ENCODE measurements at regions not wholly inside any gene's neighbourhood (a gene's known extent, or its start where the extent isn't known, plus 50 kb on each side); places are given as distances from the start of the nearest gene placed in this dataset.

DNA sequence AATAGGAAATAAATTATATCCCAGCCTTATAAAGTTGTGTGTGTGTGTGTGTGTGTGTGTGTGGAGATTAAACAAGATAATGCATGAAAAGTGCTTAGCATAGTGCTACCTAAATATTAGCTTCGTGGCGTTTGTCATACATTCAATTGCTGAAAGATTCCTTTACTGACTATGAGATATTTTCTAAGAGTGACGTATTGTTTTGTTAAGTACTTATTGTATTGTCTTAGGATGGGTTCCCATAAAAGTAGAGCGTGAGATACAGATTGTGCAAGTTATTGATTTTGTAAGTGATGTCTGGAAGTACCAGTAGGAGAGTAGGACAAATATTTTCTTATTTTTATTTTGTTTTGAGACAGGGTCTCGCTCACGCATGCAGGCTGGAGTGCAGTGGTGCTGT is 730.0 kb downstream of the CDH8 start:
- no peak for TF ChIP-seq EZH2phosphoT487 (IDR thresholded peaks at IDR 0.05; ENCODE audit: borderline replicate concordance, low read depth)
- TF ChIP-seq FOXJ3 (CRISPR knock-in tag; IDR thresholded peaks at IDR 0.05): no peak
- no peak for TF ChIP-seq EP300 (IDR thresholded peaks at IDR 0.05; ENCODE audit: borderline replicate concordance in 1 of 2, low read depth in 1 of 2, low read length in 1 of 2)
- TF ChIP-seq TAF1 (IDR thresholded peaks at IDR 0.05; ENCODE audit: borderline replicate concordance, low read depth, low read length): no peak
- no peak for TF ChIP-seq GATA2 (CRISPR knock-in tag; IDR thresholded peaks at IDR 0.05)
- no peak for TF ChIP-seq RAD21 (IDR thresholded peaks at IDR 0.05; ENCODE audit: low read length)
- TF ChIP-seq FOXM1 (IDR thresholded peaks at IDR 0.05; ENCODE audit: low read depth): no peak
- no peak for TF ChIP-seq SMC3 (IDR thresholded peaks at IDR 0.05; ENCODE audit: low read depth, low read length)
- TF ChIP-seq RCOR1 (IDR thresholded peaks at IDR 0.05; ENCODE audit: low read length): no peak
- TF ChIP-seq, protein P1, sequence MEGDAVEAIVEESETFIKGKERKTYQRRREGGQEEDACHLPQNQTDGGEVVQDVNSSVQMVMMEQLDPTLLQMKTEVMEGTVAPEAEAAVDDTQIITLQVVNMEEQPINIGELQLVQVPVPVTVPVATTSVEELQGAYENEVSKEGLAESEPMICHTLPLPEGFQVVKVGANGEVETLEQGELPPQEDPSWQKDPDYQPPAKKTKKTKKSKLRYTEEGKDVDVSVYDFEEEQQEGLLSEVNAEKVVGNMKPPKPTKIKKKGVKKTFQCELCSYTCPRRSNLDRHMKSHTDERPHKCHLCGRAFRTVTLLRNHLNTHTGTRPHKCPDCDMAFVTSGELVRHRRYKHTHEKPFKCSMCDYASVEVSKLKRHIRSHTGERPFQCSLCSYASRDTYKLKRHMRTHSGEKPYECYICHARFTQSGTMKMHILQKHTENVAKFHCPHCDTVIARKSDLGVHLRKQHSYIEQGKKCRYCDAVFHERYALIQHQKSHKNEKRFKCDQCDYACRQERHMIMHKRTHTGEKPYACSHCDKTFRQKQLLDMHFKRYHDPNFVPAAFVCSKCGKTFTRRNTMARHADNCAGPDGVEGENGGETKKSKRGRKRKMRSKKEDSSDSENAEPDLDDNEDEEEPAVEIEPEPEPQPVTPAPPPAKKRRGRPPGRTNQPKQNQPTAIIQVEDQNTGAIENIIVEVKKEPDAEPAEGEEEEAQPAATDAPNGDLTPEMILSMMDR (IDR thresholded peaks at IDR 0.05): no peak
- TF ChIP-seq, protein P2, sequence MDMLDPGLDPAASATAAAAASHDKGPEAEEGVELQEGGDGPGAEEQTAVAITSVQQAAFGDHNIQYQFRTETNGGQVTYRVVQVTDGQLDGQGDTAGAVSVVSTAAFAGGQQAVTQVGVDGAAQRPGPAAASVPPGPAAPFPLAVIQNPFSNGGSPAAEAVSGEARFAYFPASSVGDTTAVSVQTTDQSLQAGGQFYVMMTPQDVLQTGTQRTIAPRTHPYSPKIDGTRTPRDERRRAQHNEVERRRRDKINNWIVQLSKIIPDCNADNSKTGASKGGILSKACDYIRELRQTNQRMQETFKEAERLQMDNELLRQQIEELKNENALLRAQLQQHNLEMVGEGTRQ (IDR thresholded peaks at IDR 0.05; ENCODE audit: borderline replicate concordance, low read depth, low read length): no peak

All from SK-N-SH (cell line).